Gastrocnemius medialis (tissue), 4 donors: ENCODE measurements at regions not wholly inside any gene's neighbourhood (a gene's known extent, or its start where the extent isn't known, plus 50 kb on each side); places are given as distances from the start of the nearest gene placed in this dataset.

Source experiments
- CTCF ChIP-seq, 5 experiments: fragments of 450-650 bp in 3 of 5; fragments of 200-600 bp in 2 of 5; sonication (generic) in 2 of 5; IDR thresholded peaks in 4 of 5; conservative IDR thresholded peaks in 1 of 5; 1 replicate in 4 of 5; 2 replicates in 1 of 5; pipeline ENCODE4 v1.5.1; 2016 to 2019; ENCODE audit warnings: antibody characterized with exemption in 5 of 5, mild to moderate bottlenecking in 3 of 5, moderate library complexity in 3 of 5
- POLR2A ChIP-seq, 2 donors: fragments of 450-650 bp; IDR thresholded peaks; one replicate each; pipeline ENCODE4 v1.6.1; 2017; ENCODE audit warnings: antibody characterized with exemption in 2 of 2, mild to moderate bottlenecking in 2 of 2, moderate library complexity in 2 of 2

GRCh38 chr3:31105011-31105410 is 210.6 kb upstream of the GADL1 start:
- no peak for TF ChIP-seq CTCF (IDR thresholded peaks at IDR 0.05 in 4 of 5, conservative IDR thresholded peaks at IDR 0.05 in 1 of 5)
- TF ChIP-seq POLR2A (IDR thresholded peaks at IDR 0.05) = no peak
